ENCODE measurements at regions not wholly inside any gene's neighbourhood (a gene's known extent, or its start where the extent isn't known, plus 50 kb on each side); places are given as distances from the start of the nearest gene placed in this dataset.
A peak's percentile ranks its signal among the peaks of the same experiment; 100 is the strongest.

- DNase-seq: no peak
Observed at GRCh38 chr21:27725916-27726315, 759.0 kb upstream of the ADAMTS5 start.

DNA sequence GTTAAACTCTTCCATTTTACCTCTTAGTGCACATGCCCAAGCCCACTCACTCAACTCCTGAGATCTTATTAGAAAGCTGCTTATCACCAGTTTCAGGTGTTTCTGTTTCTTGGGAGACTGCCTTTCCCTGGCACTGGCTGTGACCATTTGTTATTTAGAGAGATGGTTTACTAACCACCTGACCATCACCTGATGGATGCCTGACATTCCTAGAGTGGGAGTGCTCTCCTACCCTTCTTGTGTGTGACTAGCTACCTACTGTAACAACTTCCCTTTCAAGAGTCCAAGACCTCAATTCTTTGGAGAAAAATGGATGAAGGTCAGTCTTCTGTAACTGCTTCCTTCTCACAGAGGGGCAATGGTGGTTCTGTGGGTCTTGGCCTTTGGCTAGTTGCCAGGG, 755.2 kb upstream of the ADAMTS5 start:
- no peak for DNase-seq

DNA sequence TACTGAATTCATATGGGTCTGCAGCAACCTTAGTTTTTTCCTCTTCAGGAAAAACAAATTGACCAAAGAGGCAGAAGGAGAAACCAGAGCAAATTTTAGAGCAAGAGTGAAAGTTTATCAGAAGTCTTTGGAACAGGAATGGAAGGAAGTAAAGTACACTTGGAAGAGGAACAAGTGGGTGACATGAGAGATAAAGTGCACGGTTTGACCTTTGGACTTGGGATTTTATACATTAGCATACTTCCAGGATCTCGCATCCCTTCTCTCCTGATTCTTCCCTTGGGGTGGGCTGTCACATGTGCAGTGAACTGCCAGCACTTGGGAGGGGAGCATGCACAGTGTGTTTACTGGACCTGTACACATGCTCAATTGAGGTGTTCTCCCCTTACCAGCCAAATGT, 754.8 kb upstream of the ADAMTS5 start:
- DNase-seq: no peak

- no peak for DNase-seq
Observed at GRCh38 chr21:27719226-27719625, 752.3 kb upstream of the ADAMTS5 start.

GRCh38 chr21:27715131-27715530, 748.2 kb upstream of the ADAMTS5 start:
- DNase-seq: no peak

- no peak for DNase-seq
Observed at GRCh38 chr21:27713154-27714109, 746.5 kb upstream of the ADAMTS5 start.

GRCh38 chr21:27704567-27705166, 737.8 kb upstream of the ADAMTS5 start:
- no peak for DNase-seq

GRCh38 chr21:27703791-27704190, 736.9 kb upstream of the ADAMTS5 start:
- DNase-seq: no peak

DNA sequence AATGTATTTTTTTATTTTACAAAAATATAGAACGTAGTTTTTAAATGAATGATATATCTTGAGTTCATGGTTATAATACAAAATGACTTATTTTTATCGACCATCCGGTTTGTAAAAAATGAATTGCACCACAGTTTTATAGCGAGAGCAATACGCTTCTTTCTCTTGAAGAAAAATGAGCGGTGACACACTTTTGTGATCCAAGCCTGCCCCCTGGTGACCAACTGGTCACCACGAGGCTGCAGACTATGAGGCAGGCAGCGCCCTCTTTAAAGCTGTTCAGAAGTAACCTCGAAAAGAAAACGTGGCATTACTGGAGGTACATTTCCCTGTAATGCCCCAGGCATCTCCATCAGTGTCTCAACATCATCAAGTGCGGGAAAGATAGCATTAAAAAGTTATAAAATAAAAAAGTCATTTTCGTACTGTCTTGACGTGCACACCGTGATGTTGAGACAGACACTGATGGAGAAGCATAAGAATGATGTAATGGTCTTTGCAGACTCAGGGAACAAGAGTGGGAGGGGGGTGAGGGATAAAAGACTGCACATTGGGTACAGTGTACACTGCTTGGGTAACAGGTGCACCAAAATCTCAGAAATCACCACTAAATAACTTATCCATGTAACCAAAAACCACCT, 734.2 kb upstream of the ADAMTS5 start:
- DNase-seq: peak; percentile 18

DNA sequence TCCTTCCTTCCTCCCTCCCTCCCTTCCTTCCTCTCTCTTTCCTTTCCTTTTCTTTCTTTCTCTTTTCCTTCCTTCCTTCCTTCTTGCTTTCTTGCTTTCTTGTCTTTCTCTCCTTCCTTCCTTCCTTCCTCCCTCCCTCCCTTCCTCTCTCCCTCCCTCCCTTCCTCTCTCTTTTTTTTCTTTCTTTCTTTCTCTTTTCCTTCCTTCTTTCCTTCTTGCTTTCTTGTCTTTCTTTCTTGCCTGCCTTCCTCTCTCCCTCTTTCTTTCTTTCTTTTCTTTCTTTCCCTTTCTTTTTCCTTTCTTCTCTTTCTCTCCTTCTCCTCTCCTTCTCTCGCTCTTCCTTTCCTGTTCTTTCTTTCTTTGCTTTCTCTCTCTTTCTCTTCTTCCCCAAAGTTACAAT, 728.4 kb upstream of the ADAMTS5 start:
- no peak for DNase-seq

- DNase-seq: no peak
Observed at GRCh38 chr21:27694667-27695066, 727.8 kb upstream of the ADAMTS5 start.

- DNase-seq: no peak
Observed at GRCh38 chr21:27693376-27693775, 726.5 kb upstream of the ADAMTS5 start.

DNA sequence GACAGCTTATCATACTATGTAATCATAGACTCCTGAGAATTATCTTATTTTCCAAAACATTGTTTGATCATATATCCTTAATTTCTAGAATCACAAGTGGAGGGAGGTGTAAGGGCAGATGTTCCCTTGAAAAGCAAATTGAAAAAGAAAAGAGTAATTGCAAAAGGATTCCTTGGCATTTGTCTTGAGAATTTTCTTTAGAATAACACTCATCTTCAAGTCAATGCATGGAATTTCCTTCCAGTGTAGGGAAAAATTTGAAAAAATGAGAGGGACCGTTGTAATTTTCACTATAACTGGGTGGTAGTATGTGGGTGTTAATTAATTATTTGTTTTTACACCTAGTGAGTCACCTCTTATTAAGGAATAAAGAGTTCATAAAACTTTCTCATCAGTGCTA, 724.6 kb upstream of the ADAMTS5 start:
- DNase-seq: no peak

DNA sequence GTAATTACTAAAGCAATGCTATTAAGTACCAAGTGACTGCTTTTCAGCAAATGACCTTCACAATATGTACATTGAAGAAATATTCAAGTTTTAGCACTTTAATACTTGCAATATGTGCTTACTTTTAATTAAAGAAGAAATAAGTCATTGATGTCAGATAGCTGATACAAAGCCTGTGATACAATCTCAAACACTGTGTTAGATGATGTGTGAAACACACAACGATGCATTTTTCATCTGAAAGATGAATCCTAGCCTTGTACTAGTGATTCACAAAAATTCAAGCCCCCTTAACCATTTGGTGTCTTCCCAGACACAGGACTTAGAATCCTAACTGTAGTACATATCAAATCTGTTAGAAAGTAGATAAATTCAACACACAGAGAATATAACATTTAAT, 724.1 kb upstream of the ADAMTS5 start:
- DNase-seq: no peak

DNA sequence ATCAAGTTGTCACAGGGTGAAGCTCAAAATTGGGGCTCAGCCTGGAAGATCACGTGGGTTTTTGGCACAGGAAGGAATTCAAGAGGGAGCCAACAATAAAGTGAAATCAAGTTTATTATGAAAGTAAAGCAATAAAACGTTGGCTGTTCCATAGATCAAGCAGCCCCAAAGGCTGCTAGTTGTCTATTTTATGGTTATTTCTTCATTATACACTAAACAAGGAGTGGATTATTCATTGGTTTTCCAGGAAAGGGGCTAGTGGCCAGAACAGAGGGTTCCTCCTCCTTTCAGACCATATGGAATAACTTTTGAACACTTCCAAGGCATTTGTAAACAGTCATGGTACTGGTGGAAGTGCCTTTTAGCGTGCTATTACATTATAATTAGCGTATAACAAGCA, 723.5 kb upstream of the ADAMTS5 start:
- no peak for DNase-seq

GRCh38 chr21:27688773-27689172, 721.9 kb upstream of the ADAMTS5 start:
- no peak for DNase-seq

GRCh38 chr21:27683292-27683691, 716.4 kb upstream of the ADAMTS5 start:
- no peak for DNase-seq

DNA sequence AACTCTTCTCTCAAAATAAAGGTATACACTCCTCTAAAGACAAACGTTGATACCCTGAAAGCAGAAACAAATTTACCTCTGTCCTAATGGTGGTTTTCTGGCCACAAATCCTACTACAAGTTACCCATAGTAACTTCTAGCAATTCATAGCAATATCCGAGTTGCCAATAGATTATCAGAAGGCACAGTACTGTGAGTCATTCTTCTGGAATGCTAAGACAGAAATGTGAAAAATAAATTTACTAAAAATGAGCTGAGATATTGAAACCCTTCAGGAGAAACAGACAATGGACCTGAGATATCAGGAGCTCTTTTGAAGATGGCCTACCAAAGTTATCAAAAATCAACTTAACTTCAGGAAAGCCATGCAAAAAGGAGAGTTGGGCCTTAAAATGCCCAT, 715.0 kb upstream of the ADAMTS5 start:
- no peak for DNase-seq

- no peak for DNase-seq
Observed at GRCh38 chr21:27681038-27681437, 714.1 kb upstream of the ADAMTS5 start.

- no peak for DNase-seq
Observed at GRCh38 chr21:27680181-27680580, 713.3 kb upstream of the ADAMTS5 start.

- DNase-seq: no peak
Observed at GRCh38 chr21:27678511-27678910, 711.6 kb upstream of the ADAMTS5 start.

DNA sequence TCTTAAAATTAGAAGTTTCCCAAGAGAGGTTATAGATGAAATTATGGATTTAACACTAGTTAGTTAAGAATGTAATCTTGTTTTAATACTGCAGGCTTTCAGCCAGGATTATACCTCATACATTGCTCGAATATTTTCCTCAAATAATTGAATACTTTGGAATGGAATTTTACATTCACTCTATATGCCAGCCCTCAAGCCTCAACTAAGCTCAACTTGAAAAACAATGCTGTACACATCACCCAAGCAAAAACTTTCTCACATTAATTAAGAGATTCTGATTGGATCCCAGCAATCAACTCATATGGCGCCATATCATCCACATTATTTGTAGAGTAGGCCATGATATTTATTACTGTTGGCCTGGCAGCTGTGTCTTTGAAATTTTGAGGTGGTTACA, 710.7 kb upstream of the ADAMTS5 start:
- no peak for DNase-seq

GRCh38 chr21:27675306-27675705, 708.4 kb upstream of the ADAMTS5 start:
- no peak for DNase-seq

DNA sequence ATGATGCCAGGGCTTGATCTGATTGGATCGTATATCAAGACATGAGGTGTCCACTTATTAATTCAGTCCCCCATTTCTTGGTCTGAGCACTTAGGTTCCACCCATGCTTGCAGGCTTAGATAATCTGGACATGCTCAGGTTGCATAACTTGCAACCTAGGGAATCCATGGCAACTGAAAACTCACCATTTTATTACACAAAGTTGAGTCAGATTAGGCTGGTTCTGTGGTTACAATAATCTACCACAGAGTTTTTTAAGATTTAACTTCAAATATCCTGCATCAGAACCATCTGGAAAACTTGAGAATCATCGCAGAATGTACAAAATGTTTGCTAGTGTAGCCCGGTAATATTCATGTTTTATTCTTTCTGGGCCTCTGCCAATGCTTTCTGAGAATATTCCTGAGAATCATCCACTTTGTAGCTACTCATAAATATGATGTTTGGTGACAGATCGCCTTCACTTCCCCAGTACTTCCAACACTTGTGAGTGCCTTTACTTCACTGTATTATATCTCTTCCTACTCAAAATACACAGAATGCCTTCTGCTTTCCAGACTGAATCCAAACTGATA, 707.2 kb upstream of the ADAMTS5 start:
- no peak for DNase-seq

Data from GF-D8 (cell line).